ENCODE measurements at regions not wholly inside any gene's neighbourhood (a gene's known extent, or its start where the extent isn't known, plus 50 kb on each side); places are given as distances from the start of the nearest gene placed in this dataset.

DNA sequence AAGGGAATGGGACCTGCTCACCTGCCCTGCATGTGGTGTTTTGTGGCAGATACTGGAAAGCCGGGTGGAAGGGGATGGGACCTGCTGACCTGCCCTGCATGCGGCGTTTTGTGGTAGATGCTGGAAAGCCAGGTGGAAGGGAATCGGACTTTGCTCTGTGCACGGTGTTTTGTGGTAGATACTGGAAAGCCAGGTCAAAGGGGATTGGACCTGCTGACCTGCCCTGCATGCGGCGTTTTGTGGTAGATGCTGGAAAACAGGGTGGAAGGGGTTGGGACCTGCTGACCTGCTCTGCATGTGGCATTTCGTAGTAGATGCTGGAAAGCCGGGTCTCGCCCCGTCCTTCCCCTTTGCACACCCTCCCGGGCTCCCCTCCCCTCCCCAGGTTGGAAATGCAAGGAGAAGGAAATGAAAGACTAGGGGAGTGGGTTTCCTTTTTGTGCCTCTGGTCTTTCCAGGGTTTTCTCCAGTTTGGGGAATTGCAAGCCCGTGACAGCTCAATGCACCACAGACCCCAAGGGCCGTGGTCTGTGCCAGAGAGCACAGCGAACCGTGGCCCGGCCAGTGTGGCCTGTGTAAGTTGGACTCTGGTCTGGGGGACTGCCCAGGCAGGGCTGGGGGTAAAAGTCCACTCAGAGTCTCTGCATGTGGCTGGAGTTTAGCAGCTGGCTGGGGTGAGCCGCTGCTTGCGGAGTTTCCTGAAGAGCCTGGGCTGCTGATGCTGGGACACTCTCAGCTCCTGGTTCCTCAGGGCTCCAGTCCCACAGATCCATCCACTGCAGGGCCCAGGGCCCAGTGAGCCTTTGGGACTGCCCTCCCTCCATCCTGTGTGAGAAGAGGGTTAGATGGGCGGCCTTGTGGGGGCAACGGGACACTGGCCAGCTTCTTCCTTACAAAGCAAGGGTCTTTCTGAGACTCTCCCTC is 105.5 kb downstream of the CRYAA start:
- H3K79me2 ChIP-seq (ENCODE audit: control insufficient read depth in 1 of 2, insufficient read depth in 2 of 2, low read length in 2 of 2): no peaks in the 10 kb centered on the region
- H3K4me2 ChIP-seq (ENCODE audit: insufficient read depth in 1 of 2, low read depth in 2 of 2, low read length in 2 of 2): no peak overlapping the region
- H4K91ac ChIP-seq (replicated peaks; ENCODE audit: insufficient read length, low read length): no peak overlapping the region
- H2BK15ac ChIP-seq (ENCODE audit: low read length): no peak overlapping the region
- ChIA-PET CTCF (ENCODE audit: partially characterized antibody) (interaction anchor here (1.1 to 1.6 kb wide), 4 partner anchors 14 to 63 kb away, joined by 3 to 8 read pairs (median 3); no protein-coding TSS in a partner anchor), POLR2A (ENCODE audit: partially characterized antibody) (interaction anchor here (0.8 kb wide), 1 partner anchor 16 kb away, joined by 3 read pairs; no protein-coding TSS in a partner anchor)
- no peak for TF ChIP-seq SP1 (IDR thresholded peaks at IDR 0.05; ENCODE audit: low read depth, low read length)
- H2BK20ac ChIP-seq (ENCODE audit: low read length): no peak overlapping the region
- no peaks in the 10 kb centered on the region for H3K79me1 ChIP-seq (ENCODE audit: low read depth, low read length)
- no peak overlapping the region; the same call in 1 of the 2 replicates for H2BK5ac ChIP-seq (ENCODE audit: low read depth, low read length)
- no peak overlapping the region for H4K8ac ChIP-seq (ENCODE audit: extremely low read depth, insufficient read depth, low read length)
- H3K9ac ChIP-seq (replicated peaks in 1 of 4; ENCODE audit: extremely low read depth in 1 of 4, low read depth in 3 of 4, low read length in 3 of 4): no peak overlapping the region
- H3K9me3 ChIP-seq (ENCODE audit: insufficient read depth in 2 of 2, low read depth in 1 of 2, low read length in 1 of 2): no peaks in the 10 kb centered on the region
- peaks cover 0 to 22% (median 13%) of the 10 kb centered on the region in 4 experiments; a peak in 6 of 7 replicates for H3K4me1 ChIP-seq (replicated peaks in 1 of 4; ENCODE audit: control insufficient read depth in 3 of 4, insufficient read depth in 4 of 4, low read length in 3 of 4)
- H3K18ac ChIP-seq (ENCODE audit: extremely low read depth, low read length): no peak overlapping the region
- H3K27me3 ChIP-seq (replicated peaks in 1 of 4; ENCODE audit: control insufficient read depth in 3 of 4, extremely low read depth in 1 of 4, insufficient read depth in 3 of 4, low read length in 3 of 4): no peaks in the 10 kb centered on the region; a peak in 1 of 7 replicates
- 92% methylated on average over 14 of the region's 21 CpGs; no CpG with 5 or more reads in 1 of the 2 experiments for WGBS, 2 experiments (ENCODE audit: extremely low coverage in 1 of 2, insufficient coverage in 1 of 2, insufficient read length in 1 of 2, insufficient replicate concordance in 2 of 2, low coverage in 1 of 2, low lambda C conversion rate in 2 of 2, missing lambda C conversion rate in 1 of 2)
- H2AK5ac ChIP-seq (ENCODE audit: low read depth, low read length): no peak overlapping the region
- H3K27ac ChIP-seq (ENCODE audit: low read depth, low read length): no peak overlapping the region
- no peak overlapping the region for H2BK12ac ChIP-seq (ENCODE audit: low read depth, low read length)
- FAIRE-seq (no peak), DNase-seq (ENCODE audit: low read depth in 1 of 2, low spot score in 2 of 2) (no peak)
- H3K23ac ChIP-seq (ENCODE audit: insufficient read length): no peak overlapping the region
- H3K56ac ChIP-seq (replicated peaks; ENCODE audit: insufficient read length, low read depth, low read length): no peak overlapping the region
- no peaks in the 10 kb centered on the region for H3K23me2 ChIP-seq (ENCODE audit: low read depth, low read length)
- no peak overlapping the region; the same call in 1 of the 2 replicates for H2AFZ ChIP-seq (ENCODE audit: low read length)
- no peak overlapping the region for H4K5ac ChIP-seq (ENCODE audit: insufficient read length, low read depth, low read length)
- no peaks in the 10 kb centered on the region for H3K36me3 ChIP-seq (ENCODE audit: control insufficient read depth in 2 of 4, insufficient read depth in 4 of 4, low read length in 3 of 4)
- H3K4me3 ChIP-seq (ENCODE audit: extremely low read depth in 1 of 4, insufficient read depth in 2 of 4, low read depth in 3 of 4, low read length in 4 of 4): no peak overlapping the region
- no peak overlapping the region for H2BK120ac ChIP-seq (replicated peaks; ENCODE audit: low read depth, low read length)
- H3K4ac ChIP-seq (replicated peaks; ENCODE audit: insufficient read length, low read depth, low read length): no peak overlapping the region
- no peak overlapping the region for H3K14ac ChIP-seq (ENCODE audit: insufficient read length)
- no peaks in the 10 kb centered on the region for H4K20me1 ChIP-seq (replicated peaks in 1 of 2; ENCODE audit: control insufficient read depth in 1 of 2, insufficient read depth in 2 of 2, low read length in 2 of 2)

Data from H1 (cell line).